Cardiac muscle cell (in vitro differentiated cells and primary cell): ENCODE measurements at regions not wholly inside any gene's neighbourhood (a gene's known extent, or its start where the extent isn't known, plus 50 kb on each side); places are given as distances from the start of the nearest gene placed in this dataset.

Experiments
- DNase-seq, 2 donors: peaks; one replicate each; pipeline versions ENCODE4 v3.0.0 to v3.0.0-alpha.2; 2010 to 2017; ENCODE audit warnings: low read depth in 1 of 2, low spot score in 1 of 2
- H3K27ac ChIP-seq: fragments of 200-600 bp; sonication (generic); 2 replicates; pipeline ENCODE4 v1.5.1; 2016
- H3K27me3 ChIP-seq: fragments of 200-600 bp; sonication (generic); 2 replicates; pipeline ENCODE4 v1.6.0; 2016; ENCODE audit warnings: control low read depth
- H3K36me3 ChIP-seq: fragments of 200-600 bp; sonication (generic); 2 replicates; pipeline ENCODE4 v1.5.1; 2016; ENCODE audit warnings: control low read depth
- H3K4me1 ChIP-seq: fragments of 200-600 bp; sonication (generic); 2 replicates; pipeline ENCODE4 v1.8.1; 2017; ENCODE audit warnings: low read depth, mild to moderate bottlenecking, mixed run types
- H3K4me3 ChIP-seq: fragments of 200-600 bp; sonication (generic); 2 replicates; pipeline ENCODE4 v1.5.1; 2016; ENCODE audit warnings: mild to moderate bottlenecking
- H3K9me3 ChIP-seq: fragments of 200-600 bp; sonication (generic); 2 replicates; pipeline ENCODE4 v1.5.1; 2017; ENCODE audit warnings: low read depth, mild to moderate bottlenecking, control low read depth
- TF ChIP-seq, protein P1 (sequence below): IDR thresholded peaks from 2 replicates; pipeline ENCODE4 v1.5.1; 2012; ENCODE audit warnings: low read depth, mild to moderate bottlenecking, low read length

DNA sequence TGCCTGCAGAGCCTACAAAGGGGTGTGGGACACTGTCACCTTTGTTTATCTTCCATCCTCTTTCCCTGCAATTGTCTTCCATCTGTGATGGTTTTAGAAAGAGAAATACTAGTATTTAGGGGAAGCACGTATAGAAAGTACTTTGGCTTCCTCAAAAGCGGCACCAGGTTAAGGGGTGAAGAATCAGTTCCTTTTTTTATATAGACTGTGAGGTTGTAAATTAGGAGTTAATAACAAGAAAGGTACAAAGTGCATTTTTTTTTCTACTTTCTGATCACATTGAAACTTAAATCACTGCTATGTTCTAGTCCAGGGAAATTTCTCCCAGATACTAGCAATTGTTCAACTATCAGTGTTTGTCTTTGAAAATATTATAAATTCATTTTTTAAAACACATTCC is 219.3 kb downstream of the CEMIP2 start:
- no peak overlapping the region for H3K4me3 ChIP-seq
- TF ChIP-seq, protein P1, sequence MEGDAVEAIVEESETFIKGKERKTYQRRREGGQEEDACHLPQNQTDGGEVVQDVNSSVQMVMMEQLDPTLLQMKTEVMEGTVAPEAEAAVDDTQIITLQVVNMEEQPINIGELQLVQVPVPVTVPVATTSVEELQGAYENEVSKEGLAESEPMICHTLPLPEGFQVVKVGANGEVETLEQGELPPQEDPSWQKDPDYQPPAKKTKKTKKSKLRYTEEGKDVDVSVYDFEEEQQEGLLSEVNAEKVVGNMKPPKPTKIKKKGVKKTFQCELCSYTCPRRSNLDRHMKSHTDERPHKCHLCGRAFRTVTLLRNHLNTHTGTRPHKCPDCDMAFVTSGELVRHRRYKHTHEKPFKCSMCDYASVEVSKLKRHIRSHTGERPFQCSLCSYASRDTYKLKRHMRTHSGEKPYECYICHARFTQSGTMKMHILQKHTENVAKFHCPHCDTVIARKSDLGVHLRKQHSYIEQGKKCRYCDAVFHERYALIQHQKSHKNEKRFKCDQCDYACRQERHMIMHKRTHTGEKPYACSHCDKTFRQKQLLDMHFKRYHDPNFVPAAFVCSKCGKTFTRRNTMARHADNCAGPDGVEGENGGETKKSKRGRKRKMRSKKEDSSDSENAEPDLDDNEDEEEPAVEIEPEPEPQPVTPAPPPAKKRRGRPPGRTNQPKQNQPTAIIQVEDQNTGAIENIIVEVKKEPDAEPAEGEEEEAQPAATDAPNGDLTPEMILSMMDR: no peak
- no peaks in the 10 kb centered on the region for H3K9me3 ChIP-seq
- H3K36me3 ChIP-seq: no peaks in the 10 kb centered on the region
- H3K27me3 ChIP-seq: no peaks in the 10 kb centered on the region
- H3K4me1 ChIP-seq: no peaks in the 10 kb centered on the region
- no peak overlapping the region for H3K27ac ChIP-seq
- no peak for DNase-seq

- H3K36me3 ChIP-seq: no peaks in the 10 kb centered on the region
- H3K4me3 ChIP-seq: no peak overlapping the region
- H3K27ac ChIP-seq: no peak overlapping the region
- DNase-seq: no peak
- H3K9me3 ChIP-seq: no peaks in the 10 kb centered on the region
- no peaks in the 10 kb centered on the region for H3K4me1 ChIP-seq
- H3K27me3 ChIP-seq: no peaks in the 10 kb centered on the region
- TF ChIP-seq, protein P1: no peak
Observed at GRCh38 chr9:71544464-71544863, 223.8 kb downstream of the CEMIP2 start.

GRCh38 chr9:71541436-71541835 is 226.9 kb downstream of the CEMIP2 start:
- TF ChIP-seq, protein P1: no peak
- H3K27ac ChIP-seq: no peak overlapping the region
- no peak overlapping the region for H3K4me3 ChIP-seq
- DNase-seq: no peak
- no peaks in the 10 kb centered on the region for H3K4me1 ChIP-seq
- H3K9me3 ChIP-seq: no peaks in the 10 kb centered on the region
- H3K36me3 ChIP-seq: no peaks in the 10 kb centered on the region
- no peaks in the 10 kb centered on the region for H3K27me3 ChIP-seq

DNA sequence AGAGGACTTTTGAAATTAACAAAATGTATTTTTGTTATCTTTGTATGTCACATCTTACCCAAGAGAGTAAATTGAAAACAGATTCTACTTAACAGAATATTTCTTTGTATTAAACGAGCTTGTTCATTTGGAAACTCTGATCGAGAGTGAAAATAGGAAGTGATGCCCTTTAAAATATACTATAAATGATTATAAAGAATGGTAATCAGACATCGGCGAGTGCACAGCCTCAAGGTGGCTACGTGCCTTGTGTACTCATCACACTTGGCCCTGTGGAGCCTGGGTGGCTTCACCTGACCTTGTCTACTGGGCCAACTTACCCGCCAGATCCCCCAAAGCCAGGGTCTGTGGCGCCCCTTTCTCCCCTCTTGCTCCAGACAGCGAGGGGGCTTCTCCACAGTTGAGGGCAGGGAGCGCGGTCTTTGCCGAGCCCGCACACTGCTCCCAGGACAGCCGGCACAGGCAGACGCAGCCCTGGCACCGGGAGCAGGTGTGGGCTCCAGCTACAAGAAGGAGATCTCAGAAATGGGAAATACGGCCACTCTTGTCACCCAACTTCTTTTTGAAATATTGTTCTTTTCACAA is 243.2 kb downstream of the CEMIP2 start:
- DNase-seq: no peak
- H3K9me3 ChIP-seq: no peaks in the 10 kb centered on the region
- no peaks in the 10 kb centered on the region for H3K4me1 ChIP-seq
- H3K36me3 ChIP-seq: no peaks in the 10 kb centered on the region
- TF ChIP-seq, protein P1: no peak
- no peak overlapping the region for H3K4me3 ChIP-seq
- H3K27ac ChIP-seq: no peak overlapping the region
- no peaks in the 10 kb centered on the region for H3K27me3 ChIP-seq

GRCh38 chr9:71524516-71524915 is 243.8 kb downstream of the CEMIP2 start:
- H3K4me3 ChIP-seq: no peak overlapping the region
- no peaks in the 10 kb centered on the region for H3K4me1 ChIP-seq
- DNase-seq: no peak
- no peaks in the 10 kb centered on the region for H3K9me3 ChIP-seq
- no peaks in the 10 kb centered on the region for H3K36me3 ChIP-seq
- no peak overlapping the region for H3K27ac ChIP-seq
- no peaks in the 10 kb centered on the region for H3K27me3 ChIP-seq
- TF ChIP-seq, protein P1: no peak

DNA sequence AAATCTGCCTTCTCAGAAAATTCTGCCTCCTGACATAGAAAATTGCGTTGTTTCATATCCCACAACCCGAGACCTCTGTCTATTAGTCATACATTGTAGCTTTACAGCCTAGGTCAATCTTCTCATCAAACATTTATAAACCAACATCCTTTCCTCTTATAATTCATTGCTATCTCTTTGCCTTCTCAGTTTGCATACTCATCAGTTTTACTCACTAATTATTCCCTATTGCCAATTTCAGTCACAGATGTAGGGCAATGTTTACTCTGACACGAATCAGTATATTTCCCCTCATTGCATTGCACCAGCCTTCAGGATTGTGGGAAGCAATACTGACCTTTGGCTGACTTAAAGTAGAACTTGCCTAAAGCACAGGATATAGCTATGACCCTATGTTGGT is 247.2 kb downstream of the CEMIP2 start:
- H3K4me3 ChIP-seq: no peak overlapping the region
- H3K36me3 ChIP-seq: no peaks in the 10 kb centered on the region
- no peak overlapping the region for H3K27ac ChIP-seq
- no peaks in the 10 kb centered on the region for H3K27me3 ChIP-seq
- TF ChIP-seq, protein P1: no peak
- no peak for DNase-seq
- H3K9me3 ChIP-seq: no peaks in the 10 kb centered on the region
- no peaks in the 10 kb centered on the region for H3K4me1 ChIP-seq
